CD14-positive monocyte (primary cell): ENCODE measurements at regions not wholly inside any gene's neighbourhood (a gene's known extent, or its start where the extent isn't known, plus 50 kb on each side); places are given as distances from the start of the nearest gene placed in this dataset.

ENCODE experiments used
- DNase-seq, 3 donors: peaks; one replicate each; pipeline ENCODE4 v3.0.0-alpha.2; 2011 to 2022
- H2AFZ ChIP-seq: 2 replicates; pipeline ENCODE4 v1.6.0; 2012; ENCODE audit warnings: mild to moderate bottlenecking, low read depth, low read length, inconsistent platforms; ENCODE audit not compliant: insufficient read depth, poor library complexity, severe bottlenecking
- H3K27ac ChIP-seq, 2 donors: 1 replicate in 1 of 2; 2 replicates in 1 of 2; pipeline ENCODE4 v1.5.1; 2012 to 2013; ENCODE audit warnings: low read length in 2 of 2, control low read depth in 1 of 2, inconsistent platforms in 1 of 2, low read depth in 1 of 2, mild to moderate bottlenecking in 1 of 2
- H3K27me3 ChIP-seq, 2 donors: one replicate each; pipeline versions ENCODE4 v1.6.0 to v1.6.1; 2011 to 2013; ENCODE audit warnings: low read length in 2 of 2; ENCODE audit not compliant: control insufficient read depth in 2 of 2, insufficient read depth in 2 of 2
- H3K36me3 ChIP-seq, 2 donors: replicated peaks in 1 of 2; 1 replicate in 1 of 2; 2 replicates in 1 of 2; pipeline versions ENCODE4 v1.5.1 to v1.6.1; 2012 to 2013; ENCODE audit warnings: low read length in 2 of 2, control low read depth in 1 of 2, inconsistent platforms in 1 of 2, mild to moderate bottlenecking in 1 of 2; ENCODE audit not compliant: insufficient read depth in 2 of 2, control insufficient read depth in 1 of 2
- H3K4me1 ChIP-seq, 2 donors: 1 replicate in 1 of 2; 2 replicates in 1 of 2; pipeline versions ENCODE4 v1.5.1 to v1.6.1; 2012 to 2013; ENCODE audit warnings: low read length in 2 of 2, control low read depth in 1 of 2, inconsistent platforms in 1 of 2, mild to moderate bottlenecking in 1 of 2, moderate library complexity in 1 of 2; ENCODE audit not compliant: insufficient read depth in 2 of 2, control insufficient read depth in 1 of 2
- H3K4me2 ChIP-seq: replicated peaks from 2 replicates; pipeline ENCODE3; 2012; ENCODE audit warnings: low read length, moderate library complexity, mild to moderate bottlenecking; ENCODE audit not compliant: poor library complexity, severe bottlenecking; ENCODE audit errors: extremely low read depth
- H3K4me3 ChIP-seq, 3 experiments: fragments of 200-600 bp in 1 of 3; sonication (generic) in 1 of 3; replicated peaks in 1 of 3; 1 replicate in 2 of 3; 2 replicates in 1 of 3; pipeline ENCODE4 v1.5.1; 2011 to 2013; ENCODE audit warnings: low read length in 3 of 3, mild to moderate bottlenecking in 3 of 3, control low read depth in 2 of 3, low read depth in 2 of 3, inconsistent platforms in 1 of 3, moderate library complexity in 1 of 3
- H3K79me2 ChIP-seq: 2 replicates; pipeline ENCODE4 v1.6.0; 2012; ENCODE audit warnings: mild to moderate bottlenecking, control low read depth, inconsistent platforms, low read length, moderate library complexity; ENCODE audit not compliant: insufficient read depth
- H3K9ac ChIP-seq: 2 replicates; pipeline ENCODE4 v1.6.0; 2017; ENCODE audit warnings: low read length, mild to moderate bottlenecking; ENCODE audit not compliant: insufficient read depth, poor library complexity, severe bottlenecking
- H3K9me3 ChIP-seq, 2 donors: replicated peaks in 1 of 2; 1 replicate in 1 of 2; 2 replicates in 1 of 2; pipeline versions ENCODE4 v1.5.1 to v1.6.1; 2012 to 2013; ENCODE audit warnings: low read length in 2 of 2, control low read depth in 1 of 2; ENCODE audit not compliant: control insufficient read depth in 1 of 2, insufficient read depth in 1 of 2
- H4K20me1 ChIP-seq: 2 replicates; pipeline ENCODE4 v1.6.0; 2012; ENCODE audit warnings: mild to moderate bottlenecking, low read length, control low read depth, moderate library complexity; ENCODE audit not compliant: insufficient read depth
- H3K27ac Mint-ChIP-seq, 7 donors: one replicate each; pipeline ENCODE4 v1.8.0; 2020; ENCODE audit warnings: mild to moderate bottlenecking in 7 of 7, mixed read lengths in 7 of 7, moderate library complexity in 6 of 7, inconsistent platforms in 2 of 7
- H3K27me3 Mint-ChIP-seq, 3 donors: one replicate each; pipeline ENCODE4 v1.8.0; 2021 to 2022; ENCODE audit warnings: low read depth in 3 of 3, mild to moderate bottlenecking in 3 of 3, mixed read lengths in 3 of 3, moderate library complexity in 3 of 3, inconsistent platforms in 1 of 3
- H3K36me3 Mint-ChIP-seq, 2 donors: one replicate each; pipeline ENCODE4 v1.8.0; 2020; ENCODE audit warnings: mixed read lengths in 2 of 2, inconsistent platforms in 1 of 2, mild to moderate bottlenecking in 1 of 2
- H3K4me1 Mint-ChIP-seq: one replicate; pipeline ENCODE4 v1.8.0; 2020; ENCODE audit warnings: mild to moderate bottlenecking, mixed read lengths
- H3K4me3 Mint-ChIP-seq, 2 donors: one replicate each; pipeline ENCODE4 v1.8.0; 2020; ENCODE audit warnings: mild to moderate bottlenecking in 2 of 2, mixed read lengths in 2 of 2, moderate library complexity in 1 of 2
- H3K9me3 Mint-ChIP-seq, 7 donors: one replicate each; pipeline ENCODE4 v1.8.0; 2020 to 2022; ENCODE audit warnings: mixed read lengths in 7 of 7, mild to moderate bottlenecking in 6 of 7, moderate library complexity in 6 of 7, inconsistent platforms in 2 of 7
- WGBS: methylation state at CpG from one replicate; pipeline ENCODE4 v1.1.5; 2013; ENCODE audit warnings: missing lambda C conversion rate; ENCODE audit not compliant: insufficient coverage; 5-methylcytosine and 5-hydroxymethylcytosine counted together
- intact Hi-C, 2 donors: fragments of 100-400 bp; cut with micrococcal nuclease; formaldehyde crosslinking; loops; one replicate each; pipeline versions ENCODE4 v1.15.0 to v1.15.1; 2023
- TF ChIP-seq, protein P1 (sequence below): fragments of 200-600 bp; IDR thresholded peaks from one replicate; pipeline ENCODE4 v1.8.0; 2022; ENCODE audit warnings: antibody characterized with exemption, mild to moderate bottlenecking

DNA sequence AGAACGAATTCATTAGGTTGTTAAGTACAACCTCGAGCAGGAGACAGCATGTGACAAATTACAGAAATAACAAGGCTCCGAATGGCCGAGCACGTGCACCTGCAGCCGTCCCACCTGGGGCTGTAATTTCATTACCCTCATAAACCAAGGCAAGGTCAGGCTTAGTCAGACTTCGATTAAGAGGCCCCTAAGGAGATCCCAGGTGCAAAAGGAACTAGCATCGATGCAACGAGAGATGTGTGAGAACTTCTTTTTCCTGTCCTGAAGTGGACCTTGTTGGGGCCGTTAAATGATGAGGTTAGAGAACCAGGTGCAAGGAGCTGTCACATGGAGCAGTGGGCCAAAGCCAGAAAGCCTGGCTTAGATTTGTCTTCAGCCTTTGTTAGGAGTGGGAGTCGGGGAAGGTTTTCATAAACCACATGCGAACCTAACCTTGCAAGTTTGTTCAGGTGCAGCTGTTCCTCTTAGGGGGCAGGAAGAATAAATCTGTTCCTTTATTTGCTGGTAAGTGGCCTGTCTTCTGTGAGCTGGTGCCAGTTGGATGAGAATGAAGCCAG, 559.9 kb upstream of the MCTP2 start:
- intact Hi-C loops, result no loop called here

GRCh38 chr15:93670931-93671330, 560.4 kb upstream of the MCTP2 start:
- no peaks in the 10 kb centered on the region for H4K20me1 ChIP-seq
- H3K4me3 ChIP-seq, result no peak overlapping the region
- intact Hi-C loops, result no loop called here
- no peak overlapping the region for H3K4me2 ChIP-seq
- Mint-ChIP-seq H3K27ac (no peak overlapping the region), H3K36me3 (no peaks in the 10 kb centered on the region), H3K4me1 (no peaks in the 10 kb centered on the region), H3K27me3 (peaks cover 2 to 7% (median 6%) of the 10 kb centered on the region in 3 donors), H3K9me3 (peaks cover 0 to 4% (median 2%) of the 10 kb centered on the region in 7 donors), H3K4me3 (no peak overlapping the region)
- TF ChIP-seq, protein P1, sequence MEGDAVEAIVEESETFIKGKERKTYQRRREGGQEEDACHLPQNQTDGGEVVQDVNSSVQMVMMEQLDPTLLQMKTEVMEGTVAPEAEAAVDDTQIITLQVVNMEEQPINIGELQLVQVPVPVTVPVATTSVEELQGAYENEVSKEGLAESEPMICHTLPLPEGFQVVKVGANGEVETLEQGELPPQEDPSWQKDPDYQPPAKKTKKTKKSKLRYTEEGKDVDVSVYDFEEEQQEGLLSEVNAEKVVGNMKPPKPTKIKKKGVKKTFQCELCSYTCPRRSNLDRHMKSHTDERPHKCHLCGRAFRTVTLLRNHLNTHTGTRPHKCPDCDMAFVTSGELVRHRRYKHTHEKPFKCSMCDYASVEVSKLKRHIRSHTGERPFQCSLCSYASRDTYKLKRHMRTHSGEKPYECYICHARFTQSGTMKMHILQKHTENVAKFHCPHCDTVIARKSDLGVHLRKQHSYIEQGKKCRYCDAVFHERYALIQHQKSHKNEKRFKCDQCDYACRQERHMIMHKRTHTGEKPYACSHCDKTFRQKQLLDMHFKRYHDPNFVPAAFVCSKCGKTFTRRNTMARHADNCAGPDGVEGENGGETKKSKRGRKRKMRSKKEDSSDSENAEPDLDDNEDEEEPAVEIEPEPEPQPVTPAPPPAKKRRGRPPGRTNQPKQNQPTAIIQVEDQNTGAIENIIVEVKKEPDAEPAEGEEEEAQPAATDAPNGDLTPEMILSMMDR, result no peak
- H3K36me3 ChIP-seq, result no peaks in the 10 kb centered on the region
- no peaks in the 10 kb centered on the region for H3K4me1 ChIP-seq
- no peak overlapping the region for H3K27ac ChIP-seq
- no peak for DNase-seq
- no peak overlapping the region for H3K9ac ChIP-seq
- WGBS, result no CpG with 5 or more reads among the region's 6 CpGs
- H3K79me2 ChIP-seq, result no peaks in the 10 kb centered on the region
- no peaks in the 10 kb centered on the region for H3K9me3 ChIP-seq
- H3K27me3 ChIP-seq, result no peaks in the 10 kb centered on the region
- no peak overlapping the region for H2AFZ ChIP-seq

More for the DNA sequence above, 559.9 kb upstream of the MCTP2 start:
- H3K4me3 ChIP-seq, result no peak overlapping the region
- Mint-ChIP-seq H3K9me3 (peaks cover 0 to 4% (median 2%) of the 10 kb centered on the region in 7 donors), H3K4me1 (no peaks in the 10 kb centered on the region), H3K36me3 (no peaks in the 10 kb centered on the region), H3K27me3 (peaks cover 2 to 7% (median 6%) of the 10 kb centered on the region in 3 donors), H3K27ac (no peak overlapping the region), H3K4me3 (no peak overlapping the region)
- no peak overlapping the region for H3K4me2 ChIP-seq
- H3K9me3 ChIP-seq, result no peaks in the 10 kb centered on the region
- TF ChIP-seq, protein P1, result no peak
- no peak overlapping the region for H2AFZ ChIP-seq
- H3K27me3 ChIP-seq, result no peaks in the 10 kb centered on the region
- H3K36me3 ChIP-seq, result no peaks in the 10 kb centered on the region
- H3K79me2 ChIP-seq, result no peaks in the 10 kb centered on the region
- no peak for DNase-seq
- no peaks in the 10 kb centered on the region for H3K4me1 ChIP-seq
- H4K20me1 ChIP-seq, result no peaks in the 10 kb centered on the region
- H3K27ac ChIP-seq, result no peak overlapping the region
- WGBS, result 85% methylated on average over 9 of the region's 12 CpGs
- no peak overlapping the region for H3K9ac ChIP-seq
